HCT116 (cell line): ENCODE measurements at regions not wholly inside any gene's neighbourhood (a gene's known extent, or its start where the extent isn't known, plus 50 kb on each side); places are given as distances from the start of the nearest gene placed in this dataset.

Experiments used
- ATAC-seq: fragments of 200-7000 bp; cut with Tn5 transposase; 2 replicates; pipeline ENCODE4 v1.9.1; 2020; ENCODE audit warnings: mild to moderate bottlenecking, moderate library complexity
- BruUV-seq: library from RNA; stranded (reverse); fragments of 400-500 nt; replicated peaks from 2 replicates; lab custom pipeline; 2021; lab: Mats Ljungman, UMichigan
- CTCF ChIA-PET: fragments of 300-600 bp; sonication (Branson Sonifier 250); formaldehyde crosslinking; loops from one replicate; lab custom pipeline; 2021; ENCODE audit warnings: antibody characterized with exemption; lab: Charles Lee
- POLR2A ChIA-PET: fragments of 300-600, 350-600 bp; sonication (Branson Sonifier 250); formaldehyde crosslinking; loops from one replicate; lab custom pipeline; 2021; ENCODE audit warnings: antibody characterized with exemption; lab: Charles Lee
- RAD21 ChIA-PET, 2 experiments: fragments of 300-600 bp; sonication (Branson Sonifier 250); formaldehyde crosslinking; loops; one replicate each; lab custom pipeline; 2023; ENCODE audit warnings: low total read pairs in 2 of 2; ENCODE audit not compliant: uncharacterized antibody in 2 of 2, unreplicated experiment in 2 of 2, low non-redundant PET in 1 of 2; lab: Charles Lee
- DNase-seq: peaks from one replicate; pipeline ENCODE4 v3.0.0-alpha.2; 2010; ENCODE audit warnings: low read depth, low spot score
- H2AFZ ChIP-seq: fragments of 200-600 bp; shearing (Covaris generic), sonication (generic); 2 replicates; pipeline ENCODE4 v1.6.1; 2017; ENCODE audit warnings: low read depth, mixed run types, mixed read lengths, antibody characterized with exemption, low read length; ENCODE audit not compliant: poor library complexity, severe bottlenecking
- H3K27ac ChIP-seq: 2 replicates; pipeline ENCODE4 v1.5.1; 2012; ENCODE audit warnings: low read depth, low read length
- H3K27me3 ChIP-seq: fragments of 200-600 bp; sonication (generic); 2 replicates; pipeline ENCODE4 v1.6.1; 2016; ENCODE audit warnings: mixed run types, low read length, mixed read lengths; ENCODE audit not compliant: insufficient read depth
- H3K36me3 ChIP-seq, 2 experiments: fragments of 200-500 bp in 1 of 2; fragments of 200-600 bp in 1 of 2; sonication (Bioruptor generic) in 1 of 2; sonication (generic) in 1 of 2; 2 replicates each; pipeline versions ENCODE4 v1.5.1 to v1.6.1; 2014 to 2016; ENCODE audit warnings: low read length in 2 of 2, inconsistent platforms in 1 of 2, mixed read lengths in 1 of 2, mixed run types in 1 of 2; ENCODE audit not compliant: insufficient read depth in 2 of 2, control insufficient read depth in 1 of 2
- H3K4me1 ChIP-seq, 2 experiments: fragments of 200-600 bp in 1 of 2; sonication (generic) in 1 of 2; 2 replicates each; pipeline versions ENCODE4 v1.5.1 to v1.6.1; 2012 to 2017; ENCODE audit warnings: low read length in 2 of 2, inconsistent platforms in 1 of 2, mild to moderate bottlenecking in 1 of 2, mixed read lengths in 1 of 2, mixed run types in 1 of 2, moderate library complexity in 1 of 2; ENCODE audit not compliant: insufficient read depth in 2 of 2, control insufficient read depth in 1 of 2
- H3K4me2 ChIP-seq: fragments of 200-600 bp; sonication (generic); 2 replicates; pipeline ENCODE4 v1.6.1; 2017; ENCODE audit warnings: mixed run types, low read length, mixed read lengths
- H3K4me3 ChIP-seq, 2 experiments: fragments of 200-600 bp in 1 of 2; sonication (generic) in 1 of 2; replicated peaks in 1 of 2; 2 replicates each; pipeline ENCODE4 v1.5.1; 2011 to 2016; ENCODE audit warnings: low read length in 2 of 2, control low read depth in 1 of 2, low read depth in 1 of 2, mild to moderate bottlenecking in 1 of 2, mixed read lengths in 1 of 2, mixed run types in 1 of 2
- H3K79me2 ChIP-seq: fragments of 200-600 bp; sonication (generic); 2 replicates; pipeline ENCODE4 v1.6.1; 2017; ENCODE audit warnings: mild to moderate bottlenecking, mixed run types, low read length, moderate library complexity, mixed read lengths; ENCODE audit not compliant: insufficient read depth
- H3K9ac ChIP-seq: fragments of 200-600 bp; sonication (generic); 2 replicates; pipeline ENCODE4 v1.6.1; 2016; ENCODE audit warnings: low read length, mixed read lengths
- H3K9me2 ChIP-seq: fragments of 200-600 bp; sonication (generic), shearing (Covaris generic); 2 replicates; pipeline ENCODE4 v1.6.1; 2017; ENCODE audit warnings: mixed run types, mild to moderate bottlenecking, moderate library complexity; ENCODE audit not compliant: insufficient read depth
- H3K9me3 ChIP-seq, 2 experiments: fragments of 200-500 bp in 1 of 2; fragments of 200-600 bp in 1 of 2; sonication (Bioruptor generic) in 1 of 2; sonication (generic) in 1 of 2; 2 replicates each; pipeline ENCODE4 v1.6.1; 2014 to 2017; ENCODE audit warnings: low read length in 2 of 2, mixed read lengths in 2 of 2, inconsistent platforms in 1 of 2, low read depth in 1 of 2, mild to moderate bottlenecking in 1 of 2, mixed run types in 1 of 2, moderate library complexity in 1 of 2; ENCODE audit not compliant: control insufficient read depth in 1 of 2, insufficient read depth in 1 of 2
- H4K20me1 ChIP-seq: fragments of 200-600 bp; sonication (generic), shearing (Covaris generic); 2 replicates; pipeline ENCODE4 v1.6.1; 2017; ENCODE audit warnings: mixed run types, mild to moderate bottlenecking, moderate library complexity; ENCODE audit not compliant: insufficient read depth
- CBX3 ChIP-seq: IDR thresholded peaks from 2 replicates; pipeline ENCODE4 v1.6.1; 2012; ENCODE audit warnings: low read depth
- EGR1 ChIP-seq: IDR thresholded peaks from 2 replicates; pipeline ENCODE4 v1.6.1; 2012; ENCODE audit warnings: low read depth
- ELF1 ChIP-seq: IDR thresholded peaks from 2 replicates; pipeline ENCODE4 v1.6.1; 2012; ENCODE audit warnings: low read depth, borderline replicate concordance
- EZH2phosphoT487 ChIP-seq: fragments of 200-600 bp; IDR thresholded peaks from 2 replicates; pipeline ENCODE4 v1.6.1; 2018; ENCODE audit warnings: antibody characterized with exemption, borderline replicate concordance
- FOSL1 ChIP-seq: IDR thresholded peaks from 2 replicates; pipeline ENCODE4 v1.6.1; 2012; ENCODE audit warnings: low read depth
- POLR2AphosphoS5 ChIP-seq: IDR thresholded peaks from 2 replicates; pipeline ENCODE4 v1.6.1; 2011; ENCODE audit warnings: mild to moderate bottlenecking, low read depth, low read length, moderate library complexity
- RAD21 ChIP-seq: IDR thresholded peaks from 2 replicates; pipeline ENCODE4 v1.6.1; 2012; ENCODE audit warnings: low read depth, mild to moderate bottlenecking
- SP1 ChIP-seq: IDR thresholded peaks from 2 replicates; pipeline ENCODE4 v1.6.1; 2012; ENCODE audit warnings: low read depth
- SRF ChIP-seq: IDR thresholded peaks from 2 replicates; pipeline ENCODE4 v1.6.1; 2012; ENCODE audit warnings: low read depth
- TCF7L2 ChIP-seq: IDR thresholded peaks from 2 replicates; pipeline ENCODE4 v1.7.0; 2011; ENCODE audit warnings: borderline replicate concordance, inconsistent platforms; ENCODE audit not compliant: insufficient read depth, insufficient read length; ENCODE audit errors: extremely low read depth
- ZNF274 ChIP-seq: fragments of 200-500 bp; sonication (Bioruptor generic); IDR thresholded peaks from 2 replicates; pipeline ENCODE4 v1.6.1; 2014; ENCODE audit warnings: mild to moderate bottlenecking, low read depth, low read length, inconsistent platforms
- intact Hi-C: fragments of 100-400 bp; cut with micrococcal nuclease; formaldehyde crosslinking; loops from 2 replicates; pipeline ENCODE4 v1.10.0; 2022
- TF ChIP-seq, protein P1 (sequence below): IDR thresholded peaks from 2 replicates; pipeline ENCODE4 v1.6.1; 2011; ENCODE audit warnings: mild to moderate bottlenecking, low read length, moderate library complexity; ENCODE audit not compliant: insufficient replicate concordance; ENCODE audit errors: extremely low read depth
- TF ChIP-seq, protein P2 (sequence below): IDR thresholded peaks from 2 replicates; pipeline ENCODE4 v1.6.1; 2012
- TF ChIP-seq, protein P3 (sequence below): IDR thresholded peaks from 2 replicates; pipeline ENCODE4 v1.6.1; 2012; ENCODE audit warnings: low read depth

DNA sequence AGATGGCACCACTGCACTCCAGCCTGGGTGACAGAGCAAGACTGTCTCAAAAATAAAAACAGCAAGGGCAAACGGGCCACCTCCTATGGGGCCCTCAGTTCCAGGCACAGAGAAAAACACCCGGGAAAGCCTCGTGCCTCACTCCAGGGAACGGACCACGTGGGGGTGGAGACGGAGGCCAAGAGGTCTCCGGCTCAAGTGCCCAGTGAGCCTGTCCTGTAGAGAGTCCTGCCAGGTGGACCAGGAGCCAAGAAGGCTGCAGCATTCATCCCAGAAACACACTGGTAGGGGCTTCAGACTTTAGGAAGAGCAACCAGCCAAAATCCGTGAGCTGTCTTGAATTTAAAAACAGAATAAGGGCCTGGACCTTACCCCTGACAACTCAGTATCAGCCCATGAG is 63.8 kb downstream of the C5orf15 start (continued):
- TF ChIP-seq, protein P1, sequence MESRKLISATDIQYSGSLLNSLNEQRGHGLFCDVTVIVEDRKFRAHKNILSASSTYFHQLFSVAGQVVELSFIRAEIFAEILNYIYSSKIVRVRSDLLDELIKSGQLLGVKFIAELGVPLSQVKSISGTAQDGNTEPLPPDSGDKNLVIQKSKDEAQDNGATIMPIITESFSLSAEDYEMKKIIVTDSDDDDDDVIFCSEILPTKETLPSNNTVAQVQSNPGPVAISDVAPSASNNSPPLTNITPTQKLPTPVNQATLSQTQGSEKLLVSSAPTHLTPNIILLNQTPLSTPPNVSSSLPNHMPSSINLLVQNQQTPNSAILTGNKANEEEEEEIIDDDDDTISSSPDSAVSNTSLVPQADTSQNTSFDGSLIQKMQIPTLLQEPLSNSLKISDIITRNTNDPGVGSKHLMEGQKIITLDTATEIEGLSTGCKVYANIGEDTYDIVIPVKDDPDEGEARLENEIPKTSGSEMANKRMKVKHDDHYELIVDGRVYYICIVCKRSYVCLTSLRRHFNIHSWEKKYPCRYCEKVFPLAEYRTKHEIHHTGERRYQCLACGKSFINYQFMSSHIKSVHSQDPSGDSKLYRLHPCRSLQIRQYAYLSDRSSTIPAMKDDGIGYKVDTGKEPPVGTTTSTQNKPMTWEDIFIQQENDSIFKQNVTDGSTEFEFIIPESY = no peak
- TF ChIP-seq TCF7L2 (no peak), POLR2AphosphoS5 (no peak), CBX3 (no peak), ZNF274 (no peak), RAD21 (no peak), ELF1 (no peak), SP1 (no peak), SRF (no peak)

DNA sequence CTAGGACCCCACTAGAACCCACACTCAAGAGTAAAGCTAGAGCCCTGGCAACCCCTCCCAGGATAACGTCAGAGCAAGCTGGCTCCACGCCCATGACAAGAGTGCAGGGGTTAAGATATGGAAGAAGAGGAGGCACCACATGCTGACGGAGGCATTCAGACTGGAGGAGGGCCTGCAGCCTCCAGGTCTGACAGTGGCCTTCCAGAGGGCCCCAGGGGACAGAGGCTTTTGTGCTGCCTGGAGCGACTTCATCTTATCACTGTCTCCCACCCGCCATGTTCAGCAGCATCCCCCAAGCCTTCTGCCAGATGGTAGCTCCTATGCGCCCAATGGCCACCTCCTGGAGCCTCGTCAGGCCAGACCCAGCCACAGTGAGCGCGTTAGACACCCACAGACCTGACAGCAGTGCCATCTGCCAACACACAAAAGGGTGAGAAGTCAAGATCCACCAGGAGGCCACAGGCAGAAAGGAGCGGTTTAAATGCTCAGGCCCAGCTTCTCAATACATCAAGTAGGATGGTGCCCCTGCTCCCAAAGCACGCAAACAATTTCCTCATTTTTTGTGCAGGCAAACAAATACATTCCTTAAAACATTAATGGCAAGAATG is 65.8 kb downstream of the C5orf15 start:
- H3K27me3 ChIP-seq = no peaks in the 10 kb centered on the region
- no peaks in the 10 kb centered on the region for H4K20me1 ChIP-seq
- no peak overlapping the region for H3K9ac ChIP-seq
- H3K4me1 ChIP-seq = no peaks in the 10 kb centered on the region
- H2AFZ ChIP-seq = no peak overlapping the region
- ATAC-seq (no peak), DNase-seq (no peak)
- CTCF ChIA-PET = no interaction called here
- no peak overlapping the region for H3K4me2 ChIP-seq
- H3K9me3 ChIP-seq = no peaks in the 10 kb centered on the region
- POLR2A ChIA-PET = no interaction called here
- intact Hi-C loops = no loop called here
- RAD21 ChIA-PET = no interaction called here
- H3K4me3 ChIP-seq = no peak overlapping the region
- no peaks in the 10 kb centered on the region for H3K9me2 ChIP-seq
- H3K79me2 ChIP-seq = no peaks in the 10 kb centered on the region
- no peaks in the 10 kb centered on the region for H3K36me3 ChIP-seq
- H3K27ac ChIP-seq = no peak overlapping the region
- BruUV-seq = no TSS peak
- TF ChIP-seq, protein P2, sequence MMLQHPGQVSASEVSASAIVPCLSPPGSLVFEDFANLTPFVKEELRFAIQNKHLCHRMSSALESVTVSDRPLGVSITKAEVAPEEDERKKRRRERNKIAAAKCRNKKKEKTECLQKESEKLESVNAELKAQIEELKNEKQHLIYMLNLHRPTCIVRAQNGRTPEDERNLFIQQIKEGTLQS = no peak
- no peak for TF ChIP-seq FOSL1
- no peak for TF ChIP-seq POLR2AphosphoS5
- TF ChIP-seq, protein P1 = no peak
- TF ChIP-seq, protein P3, sequence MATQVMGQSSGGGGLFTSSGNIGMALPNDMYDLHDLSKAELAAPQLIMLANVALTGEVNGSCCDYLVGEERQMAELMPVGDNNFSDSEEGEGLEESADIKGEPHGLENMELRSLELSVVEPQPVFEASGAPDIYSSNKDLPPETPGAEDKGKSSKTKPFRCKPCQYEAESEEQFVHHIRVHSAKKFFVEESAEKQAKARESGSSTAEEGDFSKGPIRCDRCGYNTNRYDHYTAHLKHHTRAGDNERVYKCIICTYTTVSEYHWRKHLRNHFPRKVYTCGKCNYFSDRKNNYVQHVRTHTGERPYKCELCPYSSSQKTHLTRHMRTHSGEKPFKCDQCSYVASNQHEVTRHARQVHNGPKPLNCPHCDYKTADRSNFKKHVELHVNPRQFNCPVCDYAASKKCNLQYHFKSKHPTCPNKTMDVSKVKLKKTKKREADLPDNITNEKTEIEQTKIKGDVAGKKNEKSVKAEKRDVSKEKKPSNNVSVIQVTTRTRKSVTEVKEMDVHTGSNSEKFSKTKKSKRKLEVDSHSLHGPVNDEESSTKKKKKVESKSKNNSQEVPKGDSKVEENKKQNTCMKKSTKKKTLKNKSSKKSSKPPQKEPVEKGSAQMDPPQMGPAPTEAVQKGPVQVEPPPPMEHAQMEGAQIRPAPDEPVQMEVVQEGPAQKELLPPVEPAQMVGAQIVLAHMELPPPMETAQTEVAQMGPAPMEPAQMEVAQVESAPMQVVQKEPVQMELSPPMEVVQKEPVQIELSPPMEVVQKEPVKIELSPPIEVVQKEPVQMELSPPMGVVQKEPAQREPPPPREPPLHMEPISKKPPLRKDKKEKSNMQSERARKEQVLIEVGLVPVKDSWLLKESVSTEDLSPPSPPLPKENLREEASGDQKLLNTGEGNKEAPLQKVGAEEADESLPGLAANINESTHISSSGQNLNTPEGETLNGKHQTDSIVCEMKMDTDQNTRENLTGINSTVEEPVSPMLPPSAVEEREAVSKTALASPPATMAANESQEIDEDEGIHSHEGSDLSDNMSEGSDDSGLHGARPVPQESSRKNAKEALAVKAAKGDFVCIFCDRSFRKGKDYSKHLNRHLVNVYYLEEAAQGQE = no peak
- no peak for TF ChIP-seq EZH2phosphoT487
- TF ChIP-seq EGR1 = no peak
- TF ChIP-seq ZNF274 = no peak
- no peak for TF ChIP-seq SP1
